NCI-H1694 treated with DMSO at 0.1 percent for 48 hours (cell line): ENCODE measurements at regions not wholly inside any gene's neighbourhood (a gene's known extent, or its start where the extent isn't known, plus 50 kb on each side); places are given as distances from the start of the nearest gene placed in this dataset.

ENCODE experiments used
- DNase-seq: peaks from one replicate; lab custom pipeline; 2025; lab: John Stamatoyannopoulos, UW

- DNase-seq, result no peak
Observed at GRCh38 chr15:99508852-99509251, 56.9 kb upstream of the MEF2A start.

- no peak for DNase-seq
Observed at GRCh38 chr15:99509686-99510461, 55.9 kb upstream of the MEF2A start.

GRCh38 chr15:99511531-99511865, 54.3 kb upstream of the MEF2A start:
- DNase-seq, result no peak

DNA sequence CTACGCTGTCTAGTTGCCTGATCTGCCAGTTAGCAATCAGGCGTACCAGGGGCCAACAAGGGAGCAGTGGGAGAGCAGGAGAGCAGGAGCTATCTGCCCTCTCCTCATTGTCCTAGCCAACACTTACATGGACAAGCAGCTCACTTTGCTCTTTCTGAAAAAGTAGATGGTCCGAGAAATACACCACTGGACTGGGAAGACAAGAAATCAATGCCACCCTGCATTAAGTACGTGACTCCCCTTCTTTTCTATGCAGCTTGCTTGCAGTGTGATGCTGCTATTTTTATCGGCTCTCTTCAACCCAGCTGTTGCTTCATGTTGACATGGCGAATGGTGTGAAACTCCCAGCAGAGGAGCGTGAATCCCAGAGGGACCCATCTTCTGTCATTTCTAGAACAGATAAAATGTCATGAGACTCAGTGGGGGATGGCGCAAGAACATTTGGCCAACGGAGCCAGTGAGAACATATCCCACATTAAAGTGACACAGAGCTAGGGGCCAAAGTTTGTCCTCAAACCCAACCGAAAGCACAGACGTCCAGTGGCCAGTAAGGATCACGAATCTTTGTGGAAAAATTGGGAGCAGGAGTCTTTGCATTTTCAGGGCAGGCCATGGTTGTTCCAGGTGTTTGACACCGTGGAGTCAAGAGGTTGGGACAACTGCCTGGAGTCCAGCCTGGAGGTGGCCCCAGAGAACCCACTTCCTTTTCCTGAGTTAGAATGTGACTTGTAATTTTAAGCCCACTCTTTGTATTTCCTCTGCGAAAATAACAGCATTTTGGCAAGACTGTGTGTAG, 53.7 kb upstream of the MEF2A start:
- DNase-seq, result no peak

GRCh38 chr15:99514306-99514705, 51.5 kb upstream of the MEF2A start:
- no peak for DNase-seq
